K562 (cell line): ENCODE measurements at regions not wholly inside any gene's neighbourhood (a gene's known extent, or its start where the extent isn't known, plus 50 kb on each side); places are given as distances from the start of the nearest gene placed in this dataset.

ENCODE experiments used
- CHD7 ChIP-seq: fragments of 200-600 bp; sonication (generic); IDR thresholded peaks from one replicate; pipeline ENCODE4 v1.6.1; 2012; ENCODE audit warnings: mild to moderate bottlenecking, low read depth, low read length, inconsistent platforms
- CXXC5 ChIP-seq: fragments of 250-450 bp; sonication (Bioruptor Pico); IDR thresholded peaks from 2 replicates; pipeline ENCODE4 v1.8.0; 2022; ENCODE audit warnings: inconsistent platforms, mild to moderate bottlenecking, moderate library complexity
- EP300 ChIP-seq: IDR thresholded peaks from 2 replicates; pipeline ENCODE4 v1.6.1; 2012; ENCODE audit warnings: low read length, improper control_type of control experiment
- HOXB6 ChIP-seq: fragments of 250-450 bp; sonication (Bioruptor Pico); IDR thresholded peaks from 2 replicates; pipeline ENCODE4 v1.5.1; 2022; ENCODE audit warnings: mild to moderate bottlenecking, borderline replicate concordance
- KAT8 ChIP-seq: fragments of 450-650 bp; IDR thresholded peaks from 2 replicates; pipeline ENCODE4 v1.6.1; 2016; ENCODE audit warnings: low read depth, mild to moderate bottlenecking
- KLF6 ChIP-seq: fragments of 250-450 bp; sonication (Bioruptor Pico); IDR thresholded peaks from 2 replicates; pipeline ENCODE4 v1.4.0; 2020; ENCODE audit warnings: mild to moderate bottlenecking, moderate library complexity, borderline replicate concordance
- MECOM ChIP-seq: fragments of 250-450 bp; sonication (Bioruptor Pico); IDR thresholded peaks from 2 replicates; pipeline ENCODE4 v1.8.0; 2022; ENCODE audit warnings: inconsistent platforms
- POLR2AphosphoS5 ChIP-seq: IDR thresholded peaks from 2 replicates; pipeline ENCODE4 v1.6.1; 2011; ENCODE audit warnings: mild to moderate bottlenecking, low read depth, low read length, moderate library complexity; ENCODE audit not compliant: control insufficient read depth, insufficient read depth
- ZC3H4 ChIP-seq: sonication (generic); formaldehyde crosslinking; IDR thresholded peaks from 2 replicates; pipeline ENCODE4 v1.9.0; 2021; ENCODE audit warnings: missing genetic modification reagents, borderline replicate concordance
- ZNF23 ChIP-seq: fragments of 250-450 bp; sonication (Bioruptor Pico); IDR thresholded peaks from 2 replicates; pipeline ENCODE4 v1.4.0; 2020; ENCODE audit warnings: mild to moderate bottlenecking
- ZNF445 ChIP-seq: fragments of 250-450 bp; sonication (Bioruptor Pico); IDR thresholded peaks from 2 replicates; pipeline ENCODE4 v1.4.0; 2020; ENCODE audit warnings: low read depth, mild to moderate bottlenecking, moderate library complexity
- ZZZ3 ChIP-seq: fragments of 450-650 bp; IDR thresholded peaks from 2 replicates; pipeline ENCODE4 v1.6.1; 2016; ENCODE audit warnings: antibody characterized with exemption, mild to moderate bottlenecking, moderate library complexity

- no peak for TF ChIP-seq CHD7
- TF ChIP-seq CXXC5, result no peak
- no peak for TF ChIP-seq ZNF23
- no peak for TF ChIP-seq KAT8
- TF ChIP-seq ZNF445, result no peak
- TF ChIP-seq HOXB6 (CRISPR knock-in tag), result no peak
- no peak for TF ChIP-seq KLF6 (CRISPR knock-in tag)
- no peak for TF ChIP-seq POLR2AphosphoS5
- no peak for TF ChIP-seq MECOM
- no peak for TF ChIP-seq ZZZ3
- no peak for TF ChIP-seq ZC3H4 (CRISPR knock-in tag)
- TF ChIP-seq EP300, result no peak
Observed at GRCh38 chr11:119472856-119473222, 49.9 kb upstream of the THY1 start (continued).
